BLaER1 (cell line): ENCODE measurements at regions not wholly inside any gene's neighbourhood (a gene's known extent, or its start where the extent isn't known, plus 50 kb on each side); places are given as distances from the start of the nearest gene placed in this dataset.

Experiments used
- H3K27ac ChIP-seq: shearing (Covaris generic); formaldehyde crosslinking; 2 replicates; pipeline ENCODE4 v1.8.1; 2022
- H3K27me3 ChIP-seq: shearing (Covaris generic); formaldehyde crosslinking; 2 replicates; pipeline ENCODE4 v1.8.1; 2022
- H3K36me3 ChIP-seq: shearing (Covaris generic); formaldehyde crosslinking; 2 replicates; pipeline ENCODE4 v1.8.1; 2022
- H3K4me1 ChIP-seq: shearing (Covaris generic); formaldehyde crosslinking; 2 replicates; pipeline ENCODE4 v1.8.1; 2022
- H3K4me2 ChIP-seq: shearing (Covaris generic); formaldehyde crosslinking; 2 replicates; pipeline ENCODE4 v1.8.1; 2022
- H3K4me3 ChIP-seq: shearing (Covaris generic); formaldehyde crosslinking; 2 replicates; pipeline ENCODE4 v1.8.1; 2022
- H3K9ac ChIP-seq: shearing (Covaris generic); formaldehyde crosslinking; 2 replicates; pipeline ENCODE4 v1.8.1; 2022
- H3K9me3 ChIP-seq: shearing (Covaris generic); formaldehyde crosslinking; 2 replicates; pipeline ENCODE4 v1.8.1; 2022
- H4K20me1 ChIP-seq: shearing (Covaris generic); formaldehyde crosslinking; 2 replicates; pipeline ENCODE4 v1.8.1; 2022
- Cebpa-rat ChIP-seq: shearing (Covaris generic); IDR thresholded peaks from 2 replicates; pipeline ENCODE4 v1.8.1; 2022

- H3K36me3 ChIP-seq: no peaks in the 10 kb centered on the region
- no peak overlapping the region; the same call in 1 of the 2 replicates for H3K4me2 ChIP-seq
- H3K9ac ChIP-seq: no peak overlapping the region
- H3K27me3 ChIP-seq: no peaks in the 10 kb centered on the region
- H3K4me1 ChIP-seq: peaks cover 43% of the 10 kb centered on the region
- no peaks in the 10 kb centered on the region for H3K9me3 ChIP-seq
- no peak overlapping the region for H3K4me3 ChIP-seq
- H4K20me1 ChIP-seq: no peaks in the 10 kb centered on the region
- no peak overlapping the region for H3K27ac ChIP-seq
- TF ChIP-seq Cebpa-rat: no peak
These were observed 280.6 kb downstream of the NR2F1-AS1 start for GRCh38 chr5:93300309-93300923.

GRCh38 chr5:93299681-93300308 is 281.2 kb downstream of the NR2F1-AS1 start:
- H3K27me3 ChIP-seq: no peaks in the 10 kb centered on the region
- H3K4me3 ChIP-seq: no peak overlapping the region

GRCh38 chr5:93297116-93297515 is 283.9 kb downstream of the NR2F1-AS1 start:
- H3K27me3 ChIP-seq: no peaks in the 10 kb centered on the region
- no peak overlapping the region for H3K4me3 ChIP-seq
- no peak overlapping the region for H3K27ac ChIP-seq
- H3K36me3 ChIP-seq: no peaks in the 10 kb centered on the region
- TF ChIP-seq Cebpa-rat: no peak
- H3K9ac ChIP-seq: no peak overlapping the region
- H3K4me2 ChIP-seq: no peak overlapping the region
- H4K20me1 ChIP-seq: no peaks in the 10 kb centered on the region
- no peaks in the 10 kb centered on the region for H3K9me3 ChIP-seq
- H3K4me1 ChIP-seq: peaks cover 11% of the 10 kb centered on the region

More at GRCh38 chr5:93299681-93300308, 281.2 kb downstream of the NR2F1-AS1 start:
- no peak overlapping the region for H3K9ac ChIP-seq
- no peak for TF ChIP-seq Cebpa-rat
- H3K9me3 ChIP-seq: no peaks in the 10 kb centered on the region
- no peak overlapping the region for H3K27ac ChIP-seq
- H3K36me3 ChIP-seq: no peaks in the 10 kb centered on the region
- H4K20me1 ChIP-seq: no peaks in the 10 kb centered on the region
- peaks cover 38% of the 10 kb centered on the region for H3K4me1 ChIP-seq
- no peak overlapping the region; the same call in 1 of the 2 replicates for H3K4me2 ChIP-seq

- Histone ChIP-seq H3K27me3 (no peaks in the 10 kb centered on the region), H3K4me1 (peaks cover 9% of the 10 kb centered on the region), H3K9ac (no peak overlapping the region), H3K4me3 (no peak overlapping the region), H3K9me3 (no peaks in the 10 kb centered on the region), H3K4me2 (no peak overlapping the region), H3K27ac (no peak overlapping the region), H4K20me1 (no peaks in the 10 kb centered on the region), H3K36me3 (no peaks in the 10 kb centered on the region)
- no peak for TF ChIP-seq Cebpa-rat
These were observed 284.7 kb downstream of the NR2F1-AS1 start for GRCh38 chr5:93296338-93296737.

- Histone ChIP-seq H3K27ac (no peak overlapping the region), H3K27me3 (no peaks in the 10 kb centered on the region), H3K36me3 (no peaks in the 10 kb centered on the region), H3K4me3 (no peak overlapping the region), H4K20me1 (no peaks in the 10 kb centered on the region), H3K4me1 (peaks cover 5% of the 10 kb centered on the region; the same call in 1 of the 2 replicates), H3K4me2 (no peak overlapping the region), H3K9ac (no peak overlapping the region), H3K9me3 (no peaks in the 10 kb centered on the region)
- no peak for TF ChIP-seq Cebpa-rat
These were observed 286.0 kb downstream of the NR2F1-AS1 start for GRCh38 chr5:93294996-93295395.

- TF ChIP-seq Cebpa-rat: no peak
- no peaks in the 10 kb centered on the region for H3K27me3 ChIP-seq
- no peak overlapping the region for H3K4me2 ChIP-seq
- H3K27ac ChIP-seq: no peak overlapping the region
- H3K9me3 ChIP-seq: no peaks in the 10 kb centered on the region
- H3K4me3 ChIP-seq: no peak overlapping the region
- no peaks in the 10 kb centered on the region for H3K36me3 ChIP-seq
- H3K9ac ChIP-seq: no peak overlapping the region
- no peaks in the 10 kb centered on the region for H3K4me1 ChIP-seq
- H4K20me1 ChIP-seq: no peaks in the 10 kb centered on the region
These were observed 286.8 kb downstream of the NR2F1-AS1 start for GRCh38 chr5:93294199-93294598.

GRCh38 chr5:93289942-93290341 is 291.1 kb downstream of the NR2F1-AS1 start:
- no peaks in the 10 kb centered on the region for H3K36me3 ChIP-seq
- H3K9ac ChIP-seq: no peak overlapping the region
- no peaks in the 10 kb centered on the region for H4K20me1 ChIP-seq
- no peaks in the 10 kb centered on the region for H3K4me1 ChIP-seq
- no peaks in the 10 kb centered on the region for H3K27me3 ChIP-seq
- H3K27ac ChIP-seq: no peak overlapping the region
- TF ChIP-seq Cebpa-rat: no peak
- H3K4me3 ChIP-seq: no peak overlapping the region
- peaks cover 17% of the 10 kb centered on the region for H3K9me3 ChIP-seq
- H3K4me2 ChIP-seq: no peak overlapping the region

GRCh38 chr5:93285461-93285860 is 295.6 kb downstream of the NR2F1-AS1 start:
- Histone ChIP-seq H3K9me3 (peaks cover 17% of the 10 kb centered on the region), H3K4me1 (no peaks in the 10 kb centered on the region), H3K27me3 (no peaks in the 10 kb centered on the region), H3K36me3 (no peaks in the 10 kb centered on the region), H3K9ac (no peak overlapping the region), H3K4me2 (no peak overlapping the region), H3K27ac (no peak overlapping the region), H3K4me3 (no peak overlapping the region), H4K20me1 (no peaks in the 10 kb centered on the region)
- TF ChIP-seq Cebpa-rat: no peak

- no peaks in the 10 kb centered on the region for H4K20me1 ChIP-seq
- H3K27ac ChIP-seq: no peak overlapping the region
- no peaks in the 10 kb centered on the region for H3K27me3 ChIP-seq
- peaks cover 17% of the 10 kb centered on the region for H3K9me3 ChIP-seq
- TF ChIP-seq Cebpa-rat: no peak
- no peak overlapping the region for H3K9ac ChIP-seq
- H3K4me1 ChIP-seq: no peaks in the 10 kb centered on the region
- H3K4me3 ChIP-seq: no peak overlapping the region
- no peak overlapping the region for H3K4me2 ChIP-seq
- H3K36me3 ChIP-seq: no peaks in the 10 kb centered on the region
These were observed 298.8 kb downstream of the NR2F1-AS1 start for GRCh38 chr5:93281980-93282772.

- Histone ChIP-seq H3K9ac (no peak overlapping the region), H3K36me3 (no peaks in the 10 kb centered on the region), H3K27me3 (no peaks in the 10 kb centered on the region), H3K9me3 (0 out of 2 replicates have a peak, but pooled peaks cover under 1% of the 10 kb centered on the region), H3K4me2 (no peak overlapping the region), H3K27ac (no peak overlapping the region), H3K4me1 (no peaks in the 10 kb centered on the region), H3K4me3 (no peak overlapping the region), H4K20me1 (no peaks in the 10 kb centered on the region)
- no peak for TF ChIP-seq Cebpa-rat
These were observed 300.5 kb downstream of the NR2F1-AS1 start for GRCh38 chr5:93280518-93280917.
